ENCODE measurements at regions not wholly inside any gene's neighbourhood (a gene's known extent, or its start where the extent isn't known, plus 50 kb on each side); places are given as distances from the start of the nearest gene placed in this dataset.
"Not testable (repeated sequence)": the region's sequence is repeated elsewhere in the genome, so short reads cannot be mapped to it uniquely, and the experiment has no call there.

- DNase-seq (ENCODE audit: low spot score), result no peak
Measured at GRCh38 chr14:89697281-89698060, 257.1 kb downstream of the EFCAB11 start.

GRCh38 chr14:89695846-89696245, 258.7 kb downstream of the EFCAB11 start:
- no peak for DNase-seq (ENCODE audit: low spot score)

GRCh38 chr14:89690139-89690538, 264.4 kb downstream of the EFCAB11 start:
- no peak for DNase-seq (ENCODE audit: low spot score)

GRCh38 chr14:89689711-89690110, 264.8 kb downstream of the EFCAB11 start:
- DNase-seq (ENCODE audit: low spot score), result not testable (repeated sequence)

GRCh38 chr14:89688507-89689211, 265.9 kb downstream of the EFCAB11 start:
- DNase-seq (ENCODE audit: low spot score), result no peak

GRCh38 chr14:89687129-89687528, 267.4 kb downstream of the EFCAB11 start:
- not testable (repeated sequence) for DNase-seq (ENCODE audit: low spot score)

- no peak for DNase-seq (ENCODE audit: low spot score)
Measured at GRCh38 chr14:89684139-89684538, 267.1 kb upstream of the FOXN3 start.

GRCh38 chr14:89681086-89682018, 264.3 kb upstream of the FOXN3 start:
- DNase-seq (ENCODE audit: low spot score), result no peak

GRCh38 chr14:89680156-89680555, 263.1 kb upstream of the FOXN3 start:
- no peak for DNase-seq (ENCODE audit: low spot score)

- no peak for DNase-seq (ENCODE audit: low spot score)
Measured at GRCh38 chr14:89678768-89679167, 261.7 kb upstream of the FOXN3 start.

- no peak for DNase-seq (ENCODE audit: low spot score)
Measured at GRCh38 chr14:89675590-89675989, 258.6 kb upstream of the FOXN3 start.

GRCh38 chr14:89674936-89675335, 257.9 kb upstream of the FOXN3 start:
- no peak for DNase-seq (ENCODE audit: low spot score)

GRCh38 chr14:89674240-89674639, 257.2 kb upstream of the FOXN3 start:
- no peak for DNase-seq (ENCODE audit: low spot score)

- DNase-seq (ENCODE audit: low spot score), result no peak
Measured at GRCh38 chr14:89673512-89674225, 256.6 kb upstream of the FOXN3 start.

GRCh38 chr14:89672636-89673511, 255.8 kb upstream of the FOXN3 start:
- peak; percentile 26 for DNase-seq (ENCODE audit: low spot score)

- DNase-seq (ENCODE audit: low spot score), result peak; percentile 22
Measured at GRCh38 chr14:89669193-89669592, 252.2 kb upstream of the FOXN3 start.

- DNase-seq (ENCODE audit: low spot score), result no peak
Measured at GRCh38 chr14:89667983-89668382, 250.9 kb upstream of the FOXN3 start.

GRCh38 chr14:89665300-89666081, 248.5 kb upstream of the FOXN3 start:
- peak; percentile 62 for DNase-seq (ENCODE audit: low spot score)

- DNase-seq (ENCODE audit: low spot score), result no peak
Measured at GRCh38 chr14:89661392-89661791, 244.4 kb upstream of the FOXN3 start.
